ENCODE measurements at regions not wholly inside any gene's neighbourhood (a gene's known extent, or its start where the extent isn't known, plus 50 kb on each side); places are given as distances from the start of the nearest gene placed in this dataset.
"Not testable (repeated sequence)": the region's sequence is repeated elsewhere in the genome, so short reads cannot be mapped to it uniquely, and the experiment has no call there.

- DNase-seq, result no peak
Observed at GRCh38 chr5:126139086-126139485, 284.1 kb upstream of the GRAMD2B start.

DNA sequence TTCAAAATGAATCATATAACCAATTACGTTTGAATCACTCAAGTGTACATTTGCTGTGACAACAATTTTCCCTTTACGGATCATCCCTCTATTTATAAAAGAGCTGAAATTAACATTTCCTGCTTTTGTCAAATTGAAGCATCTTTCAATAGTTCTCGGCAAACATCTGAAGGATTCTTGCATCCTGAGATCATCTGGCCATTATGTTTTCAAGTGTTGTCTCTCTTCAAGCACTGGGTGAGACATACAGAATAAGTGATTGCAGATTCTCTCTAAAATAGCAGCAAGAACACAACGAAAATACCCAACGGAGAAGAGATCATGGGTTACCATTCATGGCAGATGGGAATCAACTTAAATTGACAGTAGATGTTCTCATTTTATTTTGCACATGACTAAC, 283.4 kb upstream of the GRAMD2B start:
- DNase-seq, result no peak

GRCh38 chr5:126143622-126144021, 279.6 kb upstream of the GRAMD2B start:
- no peak for DNase-seq

- DNase-seq, result not testable (repeated sequence)
Observed at GRCh38 chr5:126150319-126150718, 272.9 kb upstream of the GRAMD2B start.

- not testable (repeated sequence) for DNase-seq
Observed at GRCh38 chr5:126155298-126155697, 267.9 kb upstream of the GRAMD2B start.

DNA sequence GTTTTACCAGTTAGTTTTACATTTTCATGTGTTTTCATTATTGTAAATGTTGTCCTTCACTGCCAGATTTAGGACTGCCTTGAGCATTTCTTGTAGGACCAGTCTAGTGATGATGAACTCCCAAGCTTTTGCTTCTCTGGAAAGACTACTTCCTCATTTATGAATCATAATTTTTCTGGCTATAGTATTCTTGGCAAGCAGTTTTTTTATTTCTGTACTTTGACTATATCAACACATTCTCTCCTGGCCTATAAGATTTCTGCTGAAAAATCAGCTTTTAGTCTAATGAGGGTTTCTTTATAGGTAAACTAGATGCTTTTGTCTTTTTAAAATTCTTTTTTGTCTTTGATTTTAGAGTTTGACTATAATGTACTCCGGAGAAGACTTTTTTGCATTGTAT, 256.8 kb upstream of the GRAMD2B start:
- DNase-seq, result no peak

DNA sequence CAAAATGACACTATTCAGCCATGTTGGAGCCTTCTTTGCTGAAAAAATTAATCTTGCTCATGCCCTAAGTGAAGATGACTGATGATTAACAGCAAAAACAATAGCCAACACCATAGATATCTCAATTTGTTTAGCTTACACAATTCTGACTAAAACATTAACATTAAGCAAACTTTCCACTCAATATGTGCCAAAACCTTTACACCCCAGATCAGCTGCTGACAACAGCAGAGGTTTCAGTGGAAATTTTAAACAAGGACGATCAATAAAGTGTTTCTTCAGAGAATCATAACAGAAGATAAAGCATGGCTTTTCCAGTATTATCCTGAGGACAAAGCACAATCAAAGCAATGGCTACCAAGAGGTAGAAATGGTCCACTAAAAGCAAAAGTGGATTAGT, 254.4 kb upstream of the GRAMD2B start:
- no peak for DNase-seq

- no peak for DNase-seq
Observed at GRCh38 chr5:126171916-126172315, 251.3 kb upstream of the GRAMD2B start.

DNA sequence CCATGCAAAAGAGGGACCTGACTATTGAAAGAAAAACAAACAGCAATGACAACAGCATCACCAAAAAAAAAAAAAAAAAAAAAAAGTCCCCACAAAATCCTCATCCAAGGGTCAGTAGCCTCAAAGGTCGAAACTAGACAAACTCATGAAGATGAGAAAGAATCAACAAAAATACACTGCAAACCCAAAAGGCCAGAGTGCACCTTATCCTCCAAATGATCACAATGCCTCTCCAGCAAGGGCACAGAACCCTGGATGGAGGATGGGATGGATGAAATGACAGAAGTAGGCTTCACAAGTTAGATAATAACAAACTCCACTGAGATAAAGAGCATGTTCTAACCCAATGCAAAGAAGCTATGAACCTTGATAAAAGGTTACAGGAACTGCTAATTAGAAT, 250.4 kb upstream of the GRAMD2B start:
- DNase-seq, result no peak

DNA sequence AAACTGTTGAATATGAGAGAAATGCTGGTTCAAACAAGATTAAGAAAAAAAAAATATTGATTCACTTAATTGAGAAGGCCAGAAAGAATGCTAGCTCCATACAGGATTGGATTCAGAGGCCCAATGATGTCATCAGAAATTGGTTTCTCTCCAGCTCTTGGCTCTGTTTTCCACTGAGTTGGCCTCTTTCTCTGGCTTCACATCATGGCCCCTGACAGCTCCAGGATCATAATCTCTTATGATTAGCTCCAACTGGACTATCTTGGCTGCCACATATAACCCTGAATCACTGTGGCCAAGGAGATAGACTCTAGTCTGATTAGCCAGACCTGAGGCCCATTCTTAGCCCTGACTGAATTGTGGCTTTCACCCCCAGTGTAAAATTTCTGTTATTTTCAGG, 244.7 kb upstream of the GRAMD2B start:
- DNase-seq, result no peak

- DNase-seq, result no peak
Observed at GRCh38 chr5:126182971-126183695, 240.1 kb upstream of the GRAMD2B start.

DNA sequence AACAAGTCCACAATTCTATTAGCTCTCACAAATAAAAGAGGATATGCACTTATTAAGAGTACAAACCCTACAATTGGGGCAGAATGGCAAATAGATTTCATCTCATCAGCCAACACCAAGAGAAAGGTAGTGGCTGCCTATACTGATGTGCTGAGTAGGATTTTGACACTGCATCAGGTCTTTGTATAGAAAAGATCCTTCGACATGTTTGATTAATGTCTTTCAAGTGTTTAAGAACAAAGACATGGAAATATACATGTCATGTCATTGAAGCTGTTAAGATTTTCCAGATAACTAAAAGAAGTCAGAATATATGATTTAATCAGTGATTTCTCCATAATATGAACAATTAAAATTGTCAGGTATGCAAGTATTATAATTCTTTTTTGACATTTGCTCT, 238.7 kb upstream of the GRAMD2B start:
- DNase-seq, result no peak

DNA sequence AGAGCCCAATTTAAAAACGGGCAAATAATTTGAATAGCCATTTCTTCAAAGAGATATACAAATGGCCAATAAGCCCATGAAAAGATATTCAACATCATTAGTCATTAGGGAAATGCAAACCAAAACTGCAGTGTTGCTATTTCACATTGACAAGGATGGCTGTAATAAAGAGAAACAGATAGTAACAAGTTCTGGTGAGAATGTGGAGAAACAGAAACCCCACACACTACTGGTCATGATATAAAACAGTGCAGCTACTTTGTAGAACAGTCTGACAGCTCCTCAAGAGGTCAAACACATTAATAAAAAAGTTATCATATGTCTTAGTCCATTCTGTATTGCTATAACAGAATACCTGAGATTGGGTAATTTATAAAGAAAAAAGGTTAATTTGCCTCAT, 237.0 kb upstream of the GRAMD2B start:
- no peak for DNase-seq

- no peak for DNase-seq
Observed at GRCh38 chr5:126188804-126189203, 234.4 kb upstream of the GRAMD2B start.

DNA sequence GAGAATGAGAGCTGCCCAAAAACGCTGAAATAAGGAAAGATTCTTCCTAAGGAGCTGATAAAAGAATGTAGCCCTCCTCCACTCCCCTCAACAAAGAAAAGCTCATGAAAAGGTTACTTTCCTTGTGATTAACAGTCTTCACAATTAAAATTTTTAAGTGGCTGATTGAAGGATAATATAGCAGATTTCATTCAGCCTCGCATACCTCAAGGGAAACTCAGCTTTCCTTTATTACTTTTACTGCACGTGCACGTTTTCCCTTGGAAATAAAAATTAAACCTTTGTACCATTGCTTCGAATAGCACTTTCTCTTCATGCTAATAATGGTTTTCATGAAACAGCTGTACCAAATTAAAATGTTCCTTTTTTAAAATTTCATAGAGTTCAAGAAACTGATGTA, 234.0 kb upstream of the GRAMD2B start:
- no peak for DNase-seq

GRCh38 chr5:126189862-126190261, 233.3 kb upstream of the GRAMD2B start:
- no peak for DNase-seq

GRCh38 chr5:126192226-126192625, 231.0 kb upstream of the GRAMD2B start:
- no peak for DNase-seq

DNA sequence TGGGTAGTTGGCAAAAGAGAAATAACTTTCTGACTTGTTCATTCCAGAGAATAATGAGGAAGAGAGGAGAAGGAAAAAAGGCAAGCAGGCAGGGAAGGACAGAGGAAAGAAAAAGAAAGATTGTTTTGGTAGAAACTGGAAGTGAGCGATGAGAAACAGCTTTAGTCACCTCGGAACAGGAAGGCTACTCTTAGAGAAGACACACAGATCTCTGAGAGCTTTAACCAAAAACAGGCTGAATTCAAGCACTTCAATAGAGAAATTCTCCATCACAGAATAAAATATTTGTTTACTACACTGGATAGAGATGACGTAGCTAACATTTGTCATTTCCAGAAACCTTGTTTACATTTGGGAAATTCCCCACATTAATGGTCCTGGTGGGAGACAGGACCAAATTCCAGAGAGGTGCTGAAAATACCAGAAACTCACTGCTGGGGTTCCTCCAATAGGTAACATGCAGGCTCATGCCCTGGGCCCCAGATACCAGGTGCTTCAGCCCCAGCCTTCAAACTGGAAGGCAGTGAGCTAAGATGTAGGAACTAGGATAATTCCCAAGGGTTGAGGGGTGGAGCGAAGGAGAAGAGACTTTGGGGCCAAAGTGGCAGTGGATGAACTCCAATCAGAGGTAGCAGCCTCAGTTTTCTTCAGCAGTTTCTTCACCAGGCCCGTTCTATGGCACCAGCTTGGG, 227.7 kb upstream of the GRAMD2B start:
- no peak for DNase-seq

GRCh38 chr5:126198531-126198930, 224.7 kb upstream of the GRAMD2B start:
- no peak for DNase-seq

- no peak for DNase-seq
Observed at GRCh38 chr5:126199467-126199866, 223.7 kb upstream of the GRAMD2B start.

- DNase-seq, result no peak
Observed at GRCh38 chr5:126208691-126209090, 214.5 kb upstream of the GRAMD2B start.

DNA sequence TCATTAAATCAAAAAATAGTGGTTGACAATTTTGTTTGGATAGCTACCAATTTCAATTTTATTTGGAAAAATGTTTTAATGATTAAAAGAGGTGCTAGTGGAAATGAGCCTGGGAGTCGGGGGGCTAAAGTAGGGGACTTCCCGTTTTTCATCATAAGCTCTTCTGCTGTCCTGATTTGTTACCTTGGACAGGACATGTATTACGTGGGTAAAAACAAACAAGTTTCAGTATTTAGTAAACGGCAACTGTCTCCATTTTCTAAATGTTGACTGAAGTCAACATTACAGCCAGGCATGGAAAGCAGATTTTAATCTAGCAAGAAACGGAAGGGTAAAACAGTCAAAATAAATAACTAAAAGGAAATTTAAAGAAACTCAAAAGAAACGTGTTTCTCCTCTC, 212.3 kb upstream of the GRAMD2B start:
- no peak for DNase-seq

- no peak for DNase-seq
Observed at GRCh38 chr5:126219616-126220015, 203.6 kb upstream of the GRAMD2B start.

DNA sequence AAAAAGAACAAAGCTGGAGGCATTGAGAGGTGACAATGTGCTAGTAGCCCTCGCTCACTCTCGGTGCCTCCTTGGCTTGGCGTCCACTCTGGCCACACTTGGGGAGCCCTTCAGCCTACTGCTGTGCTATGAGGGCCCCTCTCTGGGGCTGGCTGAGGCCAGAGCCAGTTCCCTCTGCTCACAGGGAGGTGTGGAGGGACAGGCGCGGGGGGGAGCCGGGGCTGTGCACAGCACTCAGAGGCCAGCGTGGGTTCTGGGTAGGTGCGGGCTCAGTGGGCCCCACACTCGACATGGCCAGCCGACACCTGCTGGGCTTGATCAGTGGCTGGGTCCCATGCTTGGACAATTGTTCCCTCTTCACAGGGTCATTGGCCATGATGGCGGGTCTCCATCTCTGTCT, 202.5 kb upstream of the GRAMD2B start:
- no peak for DNase-seq

DNA sequence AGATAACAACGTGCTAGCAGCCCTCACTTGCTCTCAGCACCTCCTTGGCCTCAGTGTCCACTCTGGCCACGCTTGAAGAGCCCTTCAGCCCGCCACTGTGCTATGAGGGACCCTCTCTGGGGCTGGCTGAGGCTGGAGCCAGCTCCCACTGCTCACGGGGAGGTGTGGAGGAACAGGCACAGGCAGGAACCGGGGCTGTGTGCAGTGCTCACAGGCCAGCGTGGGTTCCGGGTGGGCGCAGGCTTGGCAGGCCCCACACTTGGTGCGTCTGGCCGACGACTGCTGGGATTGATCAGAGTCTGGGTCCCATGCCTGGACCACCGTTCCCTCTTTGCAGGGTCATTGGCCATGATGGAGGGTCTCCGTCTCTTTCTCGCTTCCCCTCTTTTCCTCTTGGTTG, 194.3 kb upstream of the GRAMD2B start:
- no peak for DNase-seq

Data from activated CD4-positive, CD25-positive, alpha-beta regulatory T cell (primary cell).